GM21390 (cell line): ENCODE measurements at regions not wholly inside any gene's neighbourhood (a gene's known extent, or its start where the extent isn't known, plus 50 kb on each side); places are given as distances from the start of the nearest gene placed in this dataset.
A peak's percentile ranks its signal among the peaks of the same experiment; 100 is the strongest.

ENCODE experiments used
- ATAC-seq: cut with Tn5 transposase; IDR thresholded peaks from one replicate; pipeline ENCODE4 v1.9.1; 2021; ENCODE audit not compliant: unreplicated experiment

DNA sequence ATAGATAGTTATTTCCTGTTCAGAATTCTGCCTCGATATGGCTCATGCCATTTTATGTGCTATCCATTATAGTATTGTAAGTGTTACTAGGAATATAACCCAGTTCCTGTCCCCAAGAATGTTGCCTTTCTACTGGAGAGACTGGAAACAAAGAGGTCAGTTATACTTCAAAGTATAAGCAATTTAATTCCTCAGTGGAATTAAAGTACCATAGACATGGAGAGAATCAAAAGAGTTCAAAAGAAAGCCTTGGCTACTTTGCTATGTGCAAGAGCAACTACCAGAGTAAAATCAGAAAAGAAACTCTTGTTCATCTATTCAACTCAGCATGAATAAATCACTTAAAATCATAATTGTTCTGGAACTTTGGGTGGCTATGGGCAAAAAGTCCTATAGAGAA, 173.2 kb upstream of the EEA1 start:
- no peak for ATAC-seq

DNA sequence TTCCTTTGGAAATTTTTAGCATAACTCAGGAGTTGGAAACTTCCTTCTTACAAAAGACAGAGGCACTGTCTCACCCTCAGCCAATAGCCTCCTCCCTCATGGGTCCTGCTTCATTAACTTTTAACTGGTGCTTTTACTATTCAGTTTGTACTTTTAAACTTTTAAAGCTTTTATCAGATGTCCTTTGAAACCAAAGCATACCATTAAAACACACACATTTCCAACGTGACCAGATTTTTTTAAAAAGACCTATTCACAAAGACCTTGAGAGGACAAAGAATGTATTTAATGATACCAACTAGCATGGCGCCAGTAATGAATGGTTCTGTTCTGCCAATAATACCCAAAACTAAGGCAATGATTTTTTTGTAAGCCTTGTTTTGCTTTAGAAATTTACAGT, 173.6 kb upstream of the EEA1 start:
- ATAC-seq = no peak

DNA sequence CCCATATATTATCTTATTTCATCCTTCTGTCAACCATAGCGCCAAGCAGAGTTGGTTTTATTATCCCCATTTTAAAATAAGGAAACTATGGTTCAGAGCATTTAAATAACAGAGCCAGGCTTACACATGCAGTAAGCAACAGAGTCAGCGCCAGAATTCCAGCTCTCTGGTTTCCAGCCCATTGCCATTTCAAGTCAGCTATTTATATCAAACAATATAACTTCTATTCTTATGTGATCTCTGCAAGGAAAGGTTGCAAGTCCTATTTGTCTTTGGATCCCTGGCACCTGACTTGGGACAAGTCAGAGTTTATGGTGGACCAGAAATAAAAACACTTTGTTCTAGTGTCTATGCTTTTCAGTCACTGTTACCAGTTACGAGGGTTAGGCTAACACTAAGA, 174.1 kb upstream of the EEA1 start:
- no peak for ATAC-seq

DNA sequence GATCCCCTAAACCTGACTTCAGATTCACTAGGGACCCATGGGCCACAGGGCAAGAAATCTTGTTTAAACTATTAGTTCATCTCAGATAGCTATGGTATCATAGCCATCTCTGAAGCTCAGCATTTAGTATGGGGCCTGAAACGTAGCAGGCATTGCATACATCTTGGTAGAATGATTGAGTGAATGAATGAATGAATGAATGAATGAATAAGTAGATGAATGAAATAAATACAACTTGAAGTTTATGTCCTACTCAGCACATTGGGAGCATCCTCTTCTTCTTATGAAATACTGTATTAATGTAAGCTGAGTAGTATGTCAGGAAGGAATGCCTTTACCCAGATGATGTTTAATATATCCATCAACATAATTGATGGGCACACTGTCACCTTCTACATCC, 175.4 kb upstream of the EEA1 start:
- ATAC-seq = no peak

DNA sequence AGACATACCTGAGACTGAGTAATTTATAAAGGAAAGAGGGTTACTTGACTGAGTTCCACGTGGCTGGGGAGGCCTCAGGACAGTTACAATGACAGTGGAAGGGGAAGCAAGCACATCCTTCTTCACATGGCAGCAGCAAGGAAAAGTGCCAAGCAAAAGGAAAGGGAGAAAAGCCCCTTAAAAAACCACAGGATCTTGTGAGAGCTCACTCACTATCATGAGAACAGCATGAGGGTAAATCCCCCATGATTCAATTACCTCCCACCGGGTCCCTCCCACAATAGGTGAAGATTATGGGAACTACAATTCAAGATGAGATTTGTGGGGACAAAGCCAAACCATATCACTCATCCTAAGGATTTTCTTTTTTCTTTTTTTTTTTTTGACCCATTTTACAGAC, 177.8 kb upstream of the EEA1 start:
- no peak for ATAC-seq

DNA sequence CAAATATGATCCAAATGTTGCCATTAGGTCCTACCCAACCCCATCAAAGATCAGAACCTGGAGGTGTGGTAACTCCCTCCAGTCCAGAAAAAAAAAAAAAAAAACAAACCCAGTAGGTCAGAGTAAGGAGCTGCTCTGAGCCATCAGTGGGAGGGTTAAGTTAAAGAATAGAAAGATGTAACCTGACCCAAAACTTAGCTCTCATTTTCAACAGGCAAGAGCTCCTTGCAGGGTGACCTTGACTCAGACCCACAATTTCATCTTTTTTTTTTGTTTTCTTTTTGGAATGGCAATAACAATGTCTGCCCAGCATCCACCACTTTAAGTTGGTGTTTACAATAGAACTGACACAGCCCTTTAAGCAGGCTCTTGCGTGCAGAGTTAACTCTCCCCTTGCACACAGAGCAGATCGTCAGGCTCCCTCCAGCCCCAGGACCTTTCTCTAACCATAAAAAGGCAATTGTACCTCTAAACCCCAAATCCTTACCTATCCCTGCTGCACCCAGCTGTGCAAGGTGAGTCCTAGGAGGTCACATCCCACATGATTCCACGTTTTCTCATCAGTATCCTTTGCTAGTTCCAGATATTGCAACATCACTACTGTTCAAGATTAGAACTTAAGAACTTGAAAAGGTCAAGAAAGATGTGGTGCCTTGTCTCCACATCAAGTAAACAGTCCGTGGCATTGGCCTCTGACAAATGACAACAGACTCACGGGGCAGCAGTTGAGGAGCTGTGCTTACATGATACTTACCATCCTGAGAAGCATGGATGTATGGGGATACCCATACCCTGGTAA, 178.6 kb upstream of the EEA1 start:
- ATAC-seq = no peak

DNA sequence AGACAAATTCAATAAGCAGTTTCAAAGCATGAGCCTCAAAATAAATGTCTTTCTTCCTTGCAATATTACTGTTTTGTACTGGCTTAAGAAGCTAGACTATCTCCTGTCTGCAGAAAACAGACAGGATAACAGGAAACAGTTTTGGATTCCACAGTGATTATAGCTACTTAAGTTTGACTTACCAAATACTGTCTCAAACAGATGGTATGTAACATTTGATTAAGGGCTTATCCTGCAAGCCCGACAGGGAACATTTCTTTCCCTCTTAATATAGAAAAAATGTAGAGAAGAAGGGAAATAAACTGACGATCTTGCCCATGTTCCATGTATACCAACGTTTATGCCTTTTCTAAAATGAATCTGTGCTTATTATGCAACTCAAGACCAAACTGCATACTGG, 179.9 kb upstream of the EEA1 start:
- ATAC-seq = no peak

DNA sequence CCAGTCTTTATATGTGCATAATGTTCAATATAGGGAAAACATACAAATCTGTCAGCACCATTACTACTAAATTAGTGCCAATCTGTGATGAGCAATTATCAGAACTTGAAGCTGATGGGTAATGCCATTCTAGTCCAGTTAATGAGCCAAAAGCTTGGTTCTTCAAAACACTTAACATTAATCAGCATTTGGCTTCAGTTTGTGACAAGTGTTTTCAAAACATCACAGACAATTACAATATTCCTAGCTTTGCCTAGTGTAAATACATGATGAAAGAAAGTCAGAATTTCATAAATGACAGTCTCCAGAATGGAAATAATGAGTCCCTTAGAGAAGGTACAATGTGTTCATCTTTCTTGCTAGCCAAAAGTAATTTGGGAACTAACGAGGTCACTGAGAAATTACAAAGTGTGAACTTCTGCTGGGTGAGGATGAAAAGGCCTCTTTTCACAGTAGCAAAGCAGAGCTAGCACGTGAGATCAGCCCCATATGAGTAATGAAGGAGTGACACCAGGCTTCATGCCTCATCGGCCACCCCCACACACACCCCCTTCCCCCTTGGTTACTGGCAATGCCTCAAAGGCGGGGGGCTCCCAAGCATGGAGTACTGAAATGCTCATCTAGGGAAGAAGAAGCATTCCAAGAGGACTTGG, 180.6 kb upstream of the EEA1 start:
- ATAC-seq = no peak

DNA sequence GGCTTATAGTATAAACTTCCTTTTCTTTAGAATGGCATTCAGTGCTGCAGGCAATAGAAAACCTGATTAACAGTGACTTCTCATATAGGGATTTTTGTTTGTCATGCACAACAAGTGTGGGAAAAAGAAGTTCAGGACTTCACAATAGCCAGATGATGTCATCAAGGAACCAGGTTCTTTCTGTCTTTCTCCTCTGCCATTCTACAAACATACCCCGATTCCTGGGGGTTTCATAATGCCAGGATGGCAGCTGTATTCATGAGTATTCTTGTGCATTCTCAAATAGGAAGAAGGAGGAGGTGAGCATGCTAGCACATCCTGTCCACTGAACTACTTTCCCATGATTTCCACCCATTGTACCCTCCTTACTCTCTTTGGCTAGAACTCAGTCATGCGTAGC, 182.7 kb upstream of the EEA1 start:
- no peak for ATAC-seq

DNA sequence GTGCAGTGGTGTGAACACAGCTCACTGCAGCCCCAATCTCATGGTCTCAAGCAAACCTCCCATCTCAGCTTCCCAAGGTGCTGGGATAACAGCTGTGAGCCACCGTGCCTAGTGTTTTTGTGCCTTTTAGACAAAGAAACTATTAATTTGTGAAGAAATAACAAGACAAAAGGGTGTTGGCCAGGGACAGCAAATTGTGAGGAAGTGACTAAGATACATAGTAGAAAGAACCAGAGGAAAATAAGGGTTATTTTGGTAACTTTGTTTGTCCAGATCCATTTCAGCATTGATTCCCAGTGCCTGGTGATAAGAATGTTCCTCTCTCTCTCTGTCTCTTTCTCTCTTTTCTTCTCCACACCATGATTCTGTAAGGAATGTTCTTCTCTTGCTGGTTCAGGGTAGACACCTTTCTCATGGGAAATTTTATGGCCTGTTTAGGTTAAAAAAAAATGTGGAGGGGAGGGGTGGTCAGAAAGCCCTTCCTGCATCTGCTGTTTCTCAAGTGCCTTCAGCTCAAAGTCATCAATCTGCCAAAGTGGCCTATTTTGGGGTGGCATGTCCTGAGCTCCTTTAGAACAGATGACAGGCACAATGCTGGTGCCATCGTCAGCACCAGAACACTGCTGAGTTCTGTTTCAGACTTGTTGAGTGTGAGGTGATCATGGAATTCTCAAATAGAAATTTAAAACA, 184.4 kb upstream of the EEA1 start:
- no peak for ATAC-seq

DNA sequence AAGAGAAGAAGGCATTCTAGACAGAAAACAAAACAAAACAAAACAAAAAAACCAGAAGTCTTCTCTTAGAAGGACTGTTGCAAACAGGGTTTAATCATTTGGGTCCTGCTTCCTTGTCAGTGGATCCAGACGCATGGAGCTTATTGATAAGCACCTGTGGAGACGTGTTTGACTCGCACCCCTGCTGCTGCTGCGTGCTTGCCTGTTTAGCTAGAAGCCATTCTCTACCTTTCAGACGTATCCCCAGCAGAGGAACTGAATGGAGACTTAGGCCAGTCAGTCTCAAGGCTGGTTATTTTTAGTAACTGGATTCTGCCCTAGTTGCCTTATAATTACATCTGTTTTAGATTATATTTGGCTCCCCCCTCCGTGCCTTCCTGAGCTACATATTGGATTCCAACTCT, 186.1 kb upstream of the EEA1 start:
- no peak for ATAC-seq

DNA sequence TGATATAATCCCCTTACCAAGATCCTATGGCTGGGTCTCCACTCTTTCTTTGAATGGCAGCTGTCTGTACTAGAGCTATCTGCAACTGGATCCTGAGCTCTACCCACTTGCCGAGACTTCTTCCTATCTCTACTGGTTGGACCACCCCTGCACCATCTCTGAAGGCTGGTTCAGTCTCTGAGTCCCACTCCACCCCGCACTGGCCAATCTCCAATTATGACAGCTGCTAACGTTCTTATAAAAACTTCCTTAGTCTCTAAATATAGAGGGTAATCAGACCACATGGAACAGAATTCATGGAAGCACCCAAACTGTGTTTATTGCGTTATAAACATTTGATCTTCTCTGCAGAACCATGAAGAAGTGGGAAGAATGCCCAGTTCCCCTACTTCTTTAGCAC, 186.6 kb upstream of the EEA1 start:
- ATAC-seq = no peak

DNA sequence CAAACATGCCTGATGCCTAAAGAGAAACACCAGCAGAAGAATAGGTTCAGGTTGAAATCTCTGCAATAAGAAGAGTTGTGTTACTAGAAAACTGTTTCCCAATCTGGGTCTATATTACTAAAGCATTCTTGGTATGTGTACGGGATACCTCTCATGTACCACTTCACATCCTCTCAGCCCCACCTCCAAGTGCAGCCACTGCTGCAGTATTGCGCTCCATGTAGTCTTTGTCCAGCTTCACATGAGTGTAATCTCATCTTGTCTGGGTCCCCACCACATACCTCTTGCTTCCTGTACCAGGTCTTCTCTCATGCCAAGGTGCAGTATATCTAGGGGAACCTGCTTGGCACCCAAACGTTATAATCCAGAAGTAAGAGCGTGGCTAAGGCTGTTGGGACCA, 187.5 kb upstream of the EEA1 start:
- no peak for ATAC-seq

DNA sequence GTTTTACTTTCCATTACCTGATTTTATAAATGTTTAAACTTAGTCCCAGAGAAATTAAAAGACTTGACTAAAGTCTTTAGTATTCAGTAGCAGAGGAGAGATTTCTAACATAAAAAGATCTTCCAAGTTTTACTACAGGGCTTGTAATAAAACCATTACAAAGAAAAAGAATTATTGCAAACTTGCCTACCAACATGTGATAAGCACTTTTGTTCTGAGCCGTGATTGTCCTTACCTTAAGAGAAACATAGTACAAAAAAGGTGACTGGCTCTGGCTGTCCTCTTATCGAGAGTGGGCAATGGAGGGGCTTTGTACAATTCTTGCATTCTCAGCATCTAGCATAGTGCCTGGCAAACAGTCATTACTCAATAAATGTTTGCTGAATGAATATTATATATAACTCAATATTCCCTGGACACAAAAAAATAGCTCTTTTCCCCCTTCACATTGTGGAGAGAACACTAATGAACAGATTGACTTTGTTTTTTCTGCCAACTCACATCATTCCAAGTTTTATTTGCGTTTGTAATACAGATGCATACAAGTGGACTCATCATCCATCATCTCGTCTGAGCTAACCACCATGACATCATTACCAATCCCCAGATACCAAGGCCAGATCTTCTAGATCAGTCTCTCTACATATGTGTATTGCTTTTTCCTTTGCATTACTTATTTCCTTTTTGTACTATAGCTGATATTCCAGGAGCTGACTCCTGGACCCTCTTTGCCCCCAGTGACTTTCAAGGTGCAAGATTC, 192.8 kb upstream of the EEA1 start:
- ATAC-seq = no peak

DNA sequence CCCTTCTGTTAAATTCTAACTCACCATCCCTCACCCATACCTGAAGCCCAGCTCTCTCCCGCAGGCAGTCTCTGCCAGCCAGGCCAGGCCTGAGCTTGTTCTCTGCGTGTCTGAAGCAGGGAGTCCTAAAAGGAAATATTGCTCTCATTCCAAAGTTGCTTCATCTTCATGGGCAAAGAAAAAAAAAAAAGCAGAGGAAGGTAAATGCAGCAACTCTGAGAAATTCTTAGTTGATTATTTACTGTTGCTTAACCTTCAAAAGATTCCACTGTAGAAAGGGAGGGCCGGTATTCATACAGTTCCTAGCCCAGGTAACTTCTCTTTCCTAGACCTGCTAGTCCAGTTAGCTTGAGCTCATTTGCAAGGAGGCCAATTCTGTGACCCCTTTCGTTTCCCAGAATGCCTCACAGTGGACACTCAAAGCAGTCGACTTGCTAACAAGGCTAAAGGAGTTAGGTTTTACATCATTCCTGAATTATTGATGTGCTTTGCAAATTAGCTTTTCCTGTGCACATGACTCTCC, 193.5 kb upstream of the EEA1 start:
- no peak for ATAC-seq

DNA sequence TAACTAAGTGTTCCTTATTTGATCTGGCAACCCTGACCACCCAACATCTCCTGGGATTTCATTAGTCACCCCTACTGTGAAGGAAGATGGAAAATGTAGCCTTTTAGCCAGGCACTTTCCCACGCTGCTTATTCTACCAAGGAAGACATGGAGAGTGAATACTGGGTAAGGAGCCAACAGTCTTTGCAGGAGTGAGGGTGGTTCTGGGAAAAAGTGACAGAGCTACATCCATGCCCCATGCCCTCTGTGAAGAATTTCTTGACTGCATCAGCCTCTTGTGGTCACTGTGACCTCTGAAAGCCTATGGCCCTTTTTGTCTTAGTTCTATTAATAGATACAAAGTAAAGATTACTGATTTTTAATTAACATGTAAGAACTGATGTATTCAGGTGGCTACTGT, 196.0 kb upstream of the EEA1 start:
- ATAC-seq = no peak

DNA sequence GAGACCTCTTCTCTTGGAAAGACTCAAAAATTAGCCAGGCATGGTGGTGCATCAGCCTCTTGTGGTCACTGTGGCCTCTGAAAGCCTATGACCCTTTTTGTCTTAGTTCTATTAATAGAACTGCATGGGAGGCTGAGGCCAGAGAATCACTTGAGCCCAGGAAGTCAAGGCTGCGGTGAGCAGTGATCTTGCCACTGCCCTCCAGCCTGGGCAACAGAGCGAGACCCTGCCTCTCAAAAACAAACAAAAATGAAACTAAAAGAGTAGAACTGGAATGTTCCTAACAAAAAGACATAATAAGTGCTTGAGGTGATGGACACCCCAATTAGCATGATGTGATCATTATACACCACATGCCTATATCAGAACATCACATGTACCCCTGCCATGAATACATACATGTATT, 197.0 kb upstream of the EEA1 start:
- ATAC-seq = peak; percentile 62

DNA sequence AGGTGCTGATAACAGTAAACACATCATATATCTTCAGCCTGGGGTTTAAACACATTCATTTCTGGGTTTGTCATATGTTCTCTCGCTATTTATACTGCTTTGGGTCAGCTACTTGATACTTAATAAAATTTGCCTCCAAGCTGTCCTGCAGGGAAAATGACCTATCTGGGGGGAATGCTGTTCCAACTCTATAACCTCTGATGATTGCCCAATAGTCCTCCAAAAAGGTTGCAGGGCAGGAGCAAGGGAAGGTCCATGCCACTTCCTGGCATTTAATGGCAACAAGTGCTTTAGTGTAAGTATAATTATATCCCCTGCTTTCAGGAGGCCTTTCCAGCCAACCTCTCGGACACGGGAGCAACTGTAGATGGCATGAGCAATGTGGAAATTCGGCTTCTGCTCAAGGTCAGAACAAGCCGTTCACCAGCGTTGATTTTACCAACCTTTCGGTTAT, 198.0 kb upstream of the EEA1 start:
- no peak for ATAC-seq

DNA sequence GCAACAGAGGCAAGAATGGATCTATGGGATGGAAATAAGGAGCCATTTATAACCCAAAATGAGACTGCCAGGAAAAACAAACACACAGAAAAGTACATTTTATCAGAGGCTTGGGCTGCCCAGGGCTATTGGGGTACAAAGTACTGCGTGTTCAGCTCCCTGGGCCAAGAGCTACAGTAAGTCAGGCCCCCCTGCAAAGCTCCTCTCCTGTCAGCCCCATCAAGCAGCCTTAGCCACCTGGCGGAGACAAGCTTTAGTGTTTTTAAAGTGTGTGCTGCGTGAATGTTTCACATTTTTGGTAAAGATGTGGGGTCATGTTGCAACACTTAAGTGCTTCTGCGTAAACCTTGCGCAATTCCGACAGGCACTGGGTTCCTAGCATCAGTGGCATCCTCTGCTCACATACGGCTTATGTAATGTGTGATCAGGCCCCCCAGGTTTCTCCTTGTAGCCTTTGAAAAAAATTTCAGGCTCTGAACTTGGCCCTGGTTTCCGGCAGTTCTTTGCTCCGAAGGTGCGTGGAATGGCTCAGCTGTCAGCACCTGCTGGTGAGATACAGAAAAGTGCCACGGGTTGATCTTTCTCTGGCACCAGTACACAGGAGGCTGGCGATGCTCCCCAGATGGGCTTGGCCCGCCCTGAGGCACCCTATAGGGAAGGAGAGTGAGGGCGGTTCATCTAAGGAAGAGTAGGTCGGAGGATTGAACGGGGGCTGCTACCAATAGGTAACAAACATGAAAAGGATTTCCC, 198.7 kb upstream of the EEA1 start:
- ATAC-seq = no peak

DNA sequence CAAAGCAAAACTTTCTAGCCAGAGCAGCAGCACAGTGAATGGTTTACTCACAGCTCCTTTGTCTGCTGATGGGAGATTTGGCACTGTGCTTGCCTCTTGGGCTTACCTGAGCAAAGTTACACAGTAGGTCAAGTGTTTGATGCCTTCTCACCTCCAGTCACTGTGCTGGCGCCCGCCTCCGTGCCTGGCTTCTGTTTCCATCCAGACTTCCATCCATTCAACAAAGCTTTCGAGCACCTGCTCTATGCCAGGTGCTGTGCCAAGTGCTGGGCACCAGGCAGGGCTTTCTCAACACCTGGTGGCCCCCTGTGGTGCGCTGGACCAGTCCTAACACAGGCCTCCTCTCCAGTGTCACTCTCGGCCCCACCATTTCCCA, 199.2 kb upstream of the EEA1 start:
- no peak for ATAC-seq
